Gastroesophageal sphincter (tissue), 3 donors: ENCODE measurements at regions not wholly inside any gene's neighbourhood (a gene's known extent, or its start where the extent isn't known, plus 50 kb on each side); places are given as distances from the start of the nearest gene placed in this dataset.

ENCODE experiments used
- EP300 ChIP-seq: sonication (generic); formaldehyde crosslinking; IDR thresholded peaks from one replicate; pipeline ENCODE4 v1.6.1; 2017; ENCODE audit warnings: antibody characterized with exemption, mild to moderate bottlenecking
- POLR2A ChIP-seq, 2 donors: fragments of 450-650 bp; IDR thresholded peaks; one replicate each; pipeline ENCODE4 v1.6.1; 2017; ENCODE audit warnings: antibody characterized with exemption in 2 of 2, mild to moderate bottlenecking in 2 of 2, moderate library complexity in 1 of 2
- POLR2AphosphoS5 ChIP-seq: sonication (generic); formaldehyde crosslinking; IDR thresholded peaks from one replicate; pipeline ENCODE4 v1.6.1; 2017; ENCODE audit warnings: antibody characterized with exemption
- TF ChIP-seq, protein P1 (sequence below), 4 experiments: fragments of 200-600 bp in 2 of 4; fragments of 450-650 bp in 2 of 4; sonication (generic) in 1 of 4; IDR thresholded peaks; one replicate each; pipeline ENCODE4 v1.5.1; 2017 to 2019; ENCODE audit warnings: antibody characterized with exemption in 4 of 4, mild to moderate bottlenecking in 2 of 4, moderate library complexity in 2 of 4

DNA sequence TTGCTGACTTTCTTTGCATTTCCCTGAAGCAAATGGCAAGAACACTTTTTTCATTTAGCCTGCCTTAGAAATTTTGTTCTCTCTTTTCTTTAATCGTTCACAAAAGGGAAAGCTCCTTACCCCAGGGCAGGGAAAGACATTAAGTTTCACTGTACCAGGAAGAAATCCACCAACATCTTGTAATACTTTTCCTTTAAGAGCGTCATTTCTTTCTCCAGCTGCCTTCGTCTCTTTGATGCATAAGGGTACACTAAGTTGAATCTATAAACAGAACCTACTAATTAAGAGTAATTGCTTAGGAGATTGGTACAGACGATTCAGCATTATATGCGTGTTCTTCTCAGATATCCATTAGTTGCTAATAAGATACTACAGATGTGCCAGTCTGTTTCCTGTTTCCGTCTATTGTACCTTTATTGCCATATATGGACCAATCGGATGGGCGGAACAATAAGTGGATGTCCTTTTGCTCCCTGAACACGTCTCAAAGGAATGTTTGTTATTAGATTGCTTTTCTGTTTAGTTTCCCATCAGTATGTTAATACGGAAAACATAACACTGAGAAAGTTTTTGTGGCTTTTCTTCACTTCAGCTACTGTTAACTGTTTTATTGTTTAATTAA lies 276.7 kb upstream of the RARB start:
- TF ChIP-seq POLR2AphosphoS5 (no peak), POLR2A (IDR thresholded peaks at IDR 0.05) (no peak), EP300 (no peak)
- TF ChIP-seq, protein P1, sequence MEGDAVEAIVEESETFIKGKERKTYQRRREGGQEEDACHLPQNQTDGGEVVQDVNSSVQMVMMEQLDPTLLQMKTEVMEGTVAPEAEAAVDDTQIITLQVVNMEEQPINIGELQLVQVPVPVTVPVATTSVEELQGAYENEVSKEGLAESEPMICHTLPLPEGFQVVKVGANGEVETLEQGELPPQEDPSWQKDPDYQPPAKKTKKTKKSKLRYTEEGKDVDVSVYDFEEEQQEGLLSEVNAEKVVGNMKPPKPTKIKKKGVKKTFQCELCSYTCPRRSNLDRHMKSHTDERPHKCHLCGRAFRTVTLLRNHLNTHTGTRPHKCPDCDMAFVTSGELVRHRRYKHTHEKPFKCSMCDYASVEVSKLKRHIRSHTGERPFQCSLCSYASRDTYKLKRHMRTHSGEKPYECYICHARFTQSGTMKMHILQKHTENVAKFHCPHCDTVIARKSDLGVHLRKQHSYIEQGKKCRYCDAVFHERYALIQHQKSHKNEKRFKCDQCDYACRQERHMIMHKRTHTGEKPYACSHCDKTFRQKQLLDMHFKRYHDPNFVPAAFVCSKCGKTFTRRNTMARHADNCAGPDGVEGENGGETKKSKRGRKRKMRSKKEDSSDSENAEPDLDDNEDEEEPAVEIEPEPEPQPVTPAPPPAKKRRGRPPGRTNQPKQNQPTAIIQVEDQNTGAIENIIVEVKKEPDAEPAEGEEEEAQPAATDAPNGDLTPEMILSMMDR (IDR thresholded peaks at IDR 0.05): no peak
